ENCODE measurements at regions not wholly inside any gene's neighbourhood (a gene's known extent, or its start where the extent isn't known, plus 50 kb on each side); places are given as distances from the start of the nearest gene placed in this dataset.
"Not testable (repeated sequence)": the region's sequence is repeated elsewhere in the genome, so short reads cannot be mapped to it uniquely, and the experiment has no call there.

- DNase-seq: no peak
These were observed 870.6 kb upstream of the LRRC4C start for GRCh38 chr11:42329929-42330565.

- DNase-seq: no peak
These were observed 878.5 kb upstream of the LRRC4C start for GRCh38 chr11:42337786-42338455.

GRCh38 chr11:42344204-42344792 is 884.8 kb upstream of the LRRC4C start:
- DNase-seq: no peak

- DNase-seq: no peak
These were observed 886.5 kb upstream of the LRRC4C start for GRCh38 chr11:42345933-42346332.

GRCh38 chr11:42363701-42364100 is 904.2 kb upstream of the LRRC4C start:
- DNase-seq: no peak

- DNase-seq: no peak
These were observed 921.7 kb upstream of the API5 start for GRCh38 chr11:42390116-42390515.

GRCh38 chr11:42397483-42397882 is 914.3 kb upstream of the API5 start:
- no peak for DNase-seq

- DNase-seq: no peak
These were observed 904.5 kb upstream of the API5 start for GRCh38 chr11:42407341-42407740.

- no peak for DNase-seq
These were observed 901.4 kb upstream of the API5 start for GRCh38 chr11:42410251-42410955.

- DNase-seq: no peak
These were observed 899.2 kb upstream of the API5 start for GRCh38 chr11:42412590-42412989.

- DNase-seq: no peak
These were observed 894.1 kb upstream of the API5 start for GRCh38 chr11:42417691-42418090.

- DNase-seq: no peak
These were observed 889.7 kb upstream of the API5 start for GRCh38 chr11:42422090-42422489.

- DNase-seq: not testable (repeated sequence)
These were observed 876.9 kb upstream of the API5 start for GRCh38 chr11:42434911-42435310.

- DNase-seq: no peak
These were observed 867.4 kb upstream of the API5 start for GRCh38 chr11:42444406-42444805.

GRCh38 chr11:42462558-42463310 is 849.1 kb upstream of the API5 start:
- no peak for DNase-seq

GRCh38 chr11:42465623-42466022 is 846.2 kb upstream of the API5 start:
- no peak for DNase-seq

- DNase-seq: no peak
These were observed 838.7 kb upstream of the API5 start for GRCh38 chr11:42473106-42473505.

GRCh38 chr11:42482822-42483221 is 829.0 kb upstream of the API5 start:
- no peak for DNase-seq

- no peak for DNase-seq
These were observed 821.3 kb upstream of the API5 start for GRCh38 chr11:42490506-42490905.

GRCh38 chr11:42494459-42494858 is 817.3 kb upstream of the API5 start:
- DNase-seq: no peak

- DNase-seq: no peak
These were observed 812.8 kb upstream of the API5 start for GRCh38 chr11:42498971-42499370.

- no peak for DNase-seq
These were observed 809.6 kb upstream of the API5 start for GRCh38 chr11:42502151-42502550.

GRCh38 chr11:42521994-42522393 is 789.8 kb upstream of the API5 start:
- DNase-seq: no peak

Measured in T-helper 1 cell (primary cell).